HG02885 (cell line): ENCODE measurements at regions not wholly inside any gene's neighbourhood (a gene's known extent, or its start where the extent isn't known, plus 50 kb on each side); places are given as distances from the start of the nearest gene placed in this dataset.

Experiments
- ATAC-seq: cut with Tn5 transposase; IDR thresholded peaks from one replicate; pipeline ENCODE4 v1.9.1; 2021; ENCODE audit warnings: mild to moderate bottlenecking; ENCODE audit not compliant: unreplicated experiment, poor library complexity

- ATAC-seq, result no peak
Observed at GRCh38 chr20:50297498-50298376, 107.1 kb downstream of the CEBPB start.

DNA sequence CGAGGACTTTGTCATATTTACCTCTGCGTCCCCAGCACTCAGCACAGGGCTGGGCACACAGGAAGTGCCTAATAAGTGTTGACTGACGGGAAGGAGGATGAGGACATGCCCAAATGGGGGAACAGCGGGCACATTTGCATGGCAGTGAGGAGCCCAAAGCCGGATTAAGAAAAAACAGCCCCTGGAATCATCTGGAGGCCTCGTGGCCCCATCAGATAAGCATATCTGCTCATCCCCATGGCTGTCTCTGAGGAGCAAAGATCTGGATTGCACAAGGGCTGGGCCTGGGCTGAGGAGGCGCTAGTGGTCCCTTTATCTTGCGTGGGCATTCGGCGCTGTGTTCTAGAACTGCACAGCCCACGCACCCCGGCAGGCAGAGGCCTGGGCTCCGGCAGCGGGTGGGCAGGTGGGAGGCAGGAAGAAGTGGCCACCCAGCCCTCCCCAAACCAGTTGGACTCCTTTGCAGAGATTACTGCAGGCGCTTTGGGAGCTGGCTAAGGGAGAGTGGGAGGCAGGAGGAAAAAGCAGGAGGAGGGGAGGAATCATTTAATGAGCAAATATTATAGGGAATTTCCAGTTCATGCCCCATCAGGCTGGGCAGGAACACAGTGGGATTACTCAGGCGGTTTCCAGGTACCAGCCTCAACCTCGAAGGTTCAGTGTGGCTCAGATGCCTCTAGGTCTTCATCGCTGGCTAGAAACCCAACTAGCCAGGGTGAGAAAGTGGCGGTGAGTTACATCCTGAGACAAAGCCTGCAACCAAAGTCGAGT, 108.1 kb downstream of the CEBPB start:
- ATAC-seq, result no peak

GRCh38 chr20:50299325-50299629, 108.6 kb downstream of the CEBPB start:
- ATAC-seq, result no peak

DNA sequence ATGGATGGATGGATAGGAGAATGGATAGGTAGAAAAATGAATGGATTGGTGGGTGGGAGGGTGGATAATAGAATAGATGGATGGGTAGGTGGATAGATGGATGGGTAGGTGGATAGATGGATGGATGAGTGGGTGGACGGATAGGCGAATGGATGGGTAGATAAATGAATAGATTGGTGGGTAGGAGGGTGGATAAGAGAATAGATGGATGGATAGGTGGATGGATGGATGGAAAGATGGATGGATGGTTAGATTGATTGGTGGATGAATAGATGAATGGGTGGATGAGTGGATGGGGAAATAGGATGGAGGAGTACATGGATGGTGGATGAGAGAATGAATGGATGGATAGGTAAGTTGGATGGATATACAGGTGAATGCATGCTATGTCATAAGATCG, 110.5 kb downstream of the CEBPB start:
- no peak for ATAC-seq

GRCh38 chr20:50301712-50302111, 111.1 kb downstream of the CEBPB start:
- ATAC-seq, result no peak

DNA sequence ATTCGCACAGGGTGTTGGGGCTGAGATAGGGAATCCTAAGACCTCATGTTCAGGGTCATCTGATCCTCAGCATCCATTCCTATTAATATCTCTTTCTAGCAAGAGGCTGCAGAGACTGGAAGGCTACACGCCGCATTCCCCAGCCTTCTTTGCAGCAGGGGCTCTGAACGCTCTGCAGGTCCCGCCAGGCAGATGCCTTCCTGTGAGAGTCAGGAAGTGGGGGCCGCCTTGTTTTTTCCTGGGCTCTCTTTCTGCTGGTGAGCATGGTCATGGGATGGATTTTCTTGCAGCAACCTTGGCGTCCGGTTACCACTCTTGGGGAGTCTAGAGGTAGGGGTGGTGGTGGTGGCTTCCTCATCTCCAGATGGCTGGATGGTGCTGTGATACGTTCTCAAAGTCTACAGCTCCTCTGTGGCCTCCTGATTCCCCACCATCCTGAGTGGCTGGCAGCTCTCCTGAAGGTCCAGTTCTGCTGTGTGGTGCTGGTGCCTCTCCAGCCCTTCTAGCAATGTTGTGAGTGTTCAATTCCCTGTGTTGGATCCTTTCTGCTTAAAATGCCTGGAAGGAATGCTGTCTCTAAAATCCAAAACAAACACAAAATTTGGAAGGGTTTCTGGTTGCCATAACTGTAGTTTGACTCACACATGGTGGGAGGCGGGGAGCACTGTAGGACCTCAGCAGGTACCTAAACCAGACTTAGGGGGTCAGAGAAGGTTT, 111.9 kb downstream of the CEBPB start:
- ATAC-seq, result no peak

GRCh38 chr20:50303573-50304500, 113.2 kb downstream of the CEBPB start:
- no peak for ATAC-seq

- ATAC-seq, result no peak
Observed at GRCh38 chr20:50304501-50304856, 113.8 kb downstream of the CEBPB start.

DNA sequence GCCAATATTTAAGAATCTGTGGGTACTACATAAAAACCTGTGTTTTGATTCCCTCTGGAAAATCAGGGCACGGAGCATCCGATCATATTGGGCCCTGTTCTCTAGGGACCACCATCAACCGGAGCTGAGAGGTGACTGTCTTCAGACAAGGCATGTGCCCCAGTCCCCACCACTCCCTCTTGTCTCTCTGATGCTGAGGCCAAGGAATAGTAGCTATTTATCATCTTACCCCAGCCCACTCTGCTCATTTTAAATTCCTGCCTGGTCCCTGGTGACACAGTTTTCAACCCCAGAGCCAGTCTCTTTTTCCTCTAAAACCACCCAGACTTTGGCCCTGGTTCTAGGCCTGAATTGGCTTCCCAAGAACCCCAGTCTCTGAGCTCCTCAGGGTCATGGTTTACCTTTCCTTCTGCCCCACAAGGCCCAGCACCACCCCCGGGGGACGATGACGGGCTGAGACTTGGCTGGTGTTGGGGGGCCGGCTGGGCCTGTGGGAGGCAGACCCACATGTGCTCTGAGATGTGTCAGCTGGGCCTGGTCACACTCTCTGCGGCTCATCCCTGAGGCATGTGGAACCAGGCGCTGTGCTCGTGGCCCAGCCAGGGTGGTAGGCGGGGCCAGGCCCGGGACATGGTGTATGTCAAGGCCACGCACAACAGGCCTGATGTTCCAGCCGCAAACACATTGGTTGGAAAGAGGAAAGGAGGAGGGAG, 114.4 kb downstream of the CEBPB start:
- ATAC-seq, result no peak

- no peak for ATAC-seq
Observed at GRCh38 chr20:50305636-50306477, 115.2 kb downstream of the CEBPB start.

DNA sequence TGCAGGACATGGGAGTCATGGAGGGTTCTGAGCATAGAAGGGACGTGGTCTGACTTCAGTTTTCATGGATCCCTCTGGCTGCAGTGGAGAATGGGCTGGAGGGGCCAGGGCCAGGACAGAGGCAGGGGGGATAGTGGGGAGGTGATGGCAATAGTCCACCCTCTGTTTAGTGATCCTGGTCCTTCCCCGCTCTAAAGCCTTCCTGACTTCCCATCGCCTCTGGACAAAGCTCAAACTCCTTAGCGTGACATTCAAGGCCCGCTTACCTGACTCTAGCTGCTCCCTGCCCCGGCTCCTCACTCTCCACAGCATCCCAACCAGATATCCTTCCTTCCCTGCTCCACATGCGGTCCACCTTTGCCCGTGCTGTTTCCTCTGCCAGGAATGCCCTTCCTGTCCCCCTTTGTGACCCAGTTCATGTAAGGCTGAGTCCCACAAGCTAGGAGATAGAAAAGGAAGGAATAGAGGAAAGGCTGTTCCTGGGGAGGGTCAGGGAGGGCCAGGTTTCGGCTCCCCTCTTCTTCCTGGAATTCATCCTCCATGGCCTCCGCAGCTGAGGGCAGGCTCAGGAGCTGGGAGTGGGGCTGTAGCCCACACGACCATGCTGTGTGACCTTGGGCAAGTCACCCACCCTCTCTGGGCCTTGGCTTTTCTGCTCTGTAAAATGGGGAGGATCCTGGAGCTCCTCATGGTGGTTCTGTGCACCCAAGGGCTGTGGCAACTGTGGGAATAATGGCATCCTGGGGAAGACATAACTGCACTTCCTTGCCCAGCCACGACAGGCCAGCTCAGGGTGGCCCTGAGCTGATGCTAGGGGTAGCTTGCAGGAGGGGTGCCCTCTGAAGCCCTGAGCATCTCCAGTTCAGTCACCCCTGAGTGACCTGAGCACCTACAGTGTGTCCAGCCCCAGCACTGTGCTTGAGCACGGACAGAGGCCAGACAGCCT, 116.1 kb downstream of the CEBPB start:
- ATAC-seq, result no peak

- no peak for ATAC-seq
Observed at GRCh38 chr20:50308166-50308512, 117.5 kb downstream of the CEBPB start.

- ATAC-seq, result no peak
Observed at GRCh38 chr20:50308513-50309279, 118.1 kb downstream of the CEBPB start.

- no peak for ATAC-seq
Observed at GRCh38 chr20:50309280-50309763, 118.7 kb downstream of the CEBPB start.

- no peak for ATAC-seq
Observed at GRCh38 chr20:50309764-50310672, 119.4 kb downstream of the CEBPB start.

- ATAC-seq, result no peak
Observed at GRCh38 chr20:50310673-50311051, 120.0 kb downstream of the CEBPB start.
